ENCODE measurements at regions not wholly inside any gene's neighbourhood (a gene's known extent, or its start where the extent isn't known, plus 50 kb on each side); places are given as distances from the start of the nearest gene placed in this dataset.

DNA sequence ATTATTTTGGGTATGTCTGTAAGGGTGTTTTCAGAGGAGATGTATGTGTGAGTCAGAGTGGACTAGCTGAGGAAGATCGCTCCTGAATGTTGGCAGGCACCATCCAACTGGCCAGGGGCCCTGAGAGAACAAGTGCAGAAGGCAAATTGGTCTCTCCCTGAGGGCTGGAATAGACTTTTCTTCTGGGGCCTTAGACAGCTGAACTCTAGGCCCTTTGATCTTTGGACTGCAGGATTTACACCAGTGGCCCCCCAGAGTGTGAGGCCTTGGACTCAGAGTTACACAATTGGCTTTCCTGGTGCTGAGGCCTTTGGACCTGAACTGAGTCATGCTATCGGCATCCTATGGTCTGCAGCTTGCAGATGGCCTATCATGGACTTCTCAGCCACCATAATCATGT, 217.2 kb downstream of the REEP3 start:
- DNase-seq = no peak
- WGBS, 2 donors = 60 to 67% methylated on average over 2 of the region's 2 CpGs
- H3K4me1 ChIP-seq = no peaks in the 10 kb centered on the region
- intact Hi-C loops (cut with DNase I) = no loop called here
- H3K27me3 ChIP-seq = no peaks in the 10 kb centered on the region
- H3K36me3 ChIP-seq = no peaks in the 10 kb centered on the region
- H3K27ac ChIP-seq = no peak overlapping the region
- no peak overlapping the region for H3K4me3 ChIP-seq
- no peaks in the 10 kb centered on the region for H3K9me3 ChIP-seq
- TF ChIP-seq, protein P1, sequence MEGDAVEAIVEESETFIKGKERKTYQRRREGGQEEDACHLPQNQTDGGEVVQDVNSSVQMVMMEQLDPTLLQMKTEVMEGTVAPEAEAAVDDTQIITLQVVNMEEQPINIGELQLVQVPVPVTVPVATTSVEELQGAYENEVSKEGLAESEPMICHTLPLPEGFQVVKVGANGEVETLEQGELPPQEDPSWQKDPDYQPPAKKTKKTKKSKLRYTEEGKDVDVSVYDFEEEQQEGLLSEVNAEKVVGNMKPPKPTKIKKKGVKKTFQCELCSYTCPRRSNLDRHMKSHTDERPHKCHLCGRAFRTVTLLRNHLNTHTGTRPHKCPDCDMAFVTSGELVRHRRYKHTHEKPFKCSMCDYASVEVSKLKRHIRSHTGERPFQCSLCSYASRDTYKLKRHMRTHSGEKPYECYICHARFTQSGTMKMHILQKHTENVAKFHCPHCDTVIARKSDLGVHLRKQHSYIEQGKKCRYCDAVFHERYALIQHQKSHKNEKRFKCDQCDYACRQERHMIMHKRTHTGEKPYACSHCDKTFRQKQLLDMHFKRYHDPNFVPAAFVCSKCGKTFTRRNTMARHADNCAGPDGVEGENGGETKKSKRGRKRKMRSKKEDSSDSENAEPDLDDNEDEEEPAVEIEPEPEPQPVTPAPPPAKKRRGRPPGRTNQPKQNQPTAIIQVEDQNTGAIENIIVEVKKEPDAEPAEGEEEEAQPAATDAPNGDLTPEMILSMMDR (IDR thresholded peaks at IDR 0.05) = no peak
- TF ChIP-seq POLR2A (IDR thresholded peaks at IDR 0.05) = no peak

- 68 to 70% methylated on average over 5 of the region's 5 CpGs for WGBS, 2 donors
- H3K27me3 ChIP-seq = no peaks in the 10 kb centered on the region
- H3K9me3 ChIP-seq = no peaks in the 10 kb centered on the region
- TF ChIP-seq, protein P1 (IDR thresholded peaks at IDR 0.05) = no peak
- TF ChIP-seq POLR2A (IDR thresholded peaks at IDR 0.05) = no peak
- no peaks in the 10 kb centered on the region for H3K36me3 ChIP-seq
- no peaks in the 10 kb centered on the region for H3K4me1 ChIP-seq
- no peak overlapping the region for H3K27ac ChIP-seq
- no peak overlapping the region for H3K4me3 ChIP-seq
- intact Hi-C loops (cut with DNase I) = no loop called here
- DNase-seq = no peak
Observed at GRCh38 chr10:63744060-63744941, 223.1 kb downstream of the REEP3 start.

- no peak for DNase-seq
- Histone ChIP-seq H3K27ac (no peak overlapping the region), H3K4me1 (no peaks in the 10 kb centered on the region), H3K27me3 (no peaks in the 10 kb centered on the region), H3K4me3 (no peak overlapping the region), H3K36me3 (no peaks in the 10 kb centered on the region), H3K9me3 (no peaks in the 10 kb centered on the region)
- intact Hi-C loops (cut with DNase I) = no loop called here
- WGBS, 2 donors = 53 to 79% methylated on average over 2 of the region's 2 CpGs
- TF ChIP-seq, protein P1 (IDR thresholded peaks at IDR 0.05) = no peak
- TF ChIP-seq POLR2A (IDR thresholded peaks at IDR 0.05) = no peak
Observed at GRCh38 chr10:63749915-63750314, 228.7 kb downstream of the REEP3 start.

DNA sequence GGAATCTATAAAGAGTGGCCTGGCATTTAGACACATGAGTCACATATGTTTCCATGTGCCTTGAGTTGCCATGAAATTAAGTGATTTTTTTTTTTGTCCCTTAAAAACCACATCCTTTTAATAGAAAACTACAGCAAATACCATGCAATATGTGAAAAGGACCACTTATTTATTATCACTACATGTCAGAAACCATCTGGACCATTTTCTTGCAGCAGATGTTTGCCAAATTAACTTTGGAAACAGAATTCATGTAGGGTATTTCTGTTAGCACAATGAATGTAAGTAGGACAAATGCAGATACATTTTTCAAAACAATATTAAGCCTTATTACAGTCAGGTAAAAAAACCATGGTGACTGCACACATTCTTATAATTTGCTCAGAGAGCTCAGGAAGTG, 230.6 kb downstream of the REEP3 start:
- H3K27ac ChIP-seq = no peak overlapping the region
- no peaks in the 10 kb centered on the region for H3K9me3 ChIP-seq
- intact Hi-C loops (cut with DNase I) = no loop called here
- H3K4me1 ChIP-seq = no peaks in the 10 kb centered on the region
- no peaks in the 10 kb centered on the region for H3K27me3 ChIP-seq
- DNase-seq = no peak
- no peak for TF ChIP-seq POLR2A (IDR thresholded peaks at IDR 0.05)
- TF ChIP-seq, protein P1 (IDR thresholded peaks at IDR 0.05) = no peak
- H3K4me3 ChIP-seq = no peak overlapping the region
- H3K36me3 ChIP-seq = no peaks in the 10 kb centered on the region

DNA sequence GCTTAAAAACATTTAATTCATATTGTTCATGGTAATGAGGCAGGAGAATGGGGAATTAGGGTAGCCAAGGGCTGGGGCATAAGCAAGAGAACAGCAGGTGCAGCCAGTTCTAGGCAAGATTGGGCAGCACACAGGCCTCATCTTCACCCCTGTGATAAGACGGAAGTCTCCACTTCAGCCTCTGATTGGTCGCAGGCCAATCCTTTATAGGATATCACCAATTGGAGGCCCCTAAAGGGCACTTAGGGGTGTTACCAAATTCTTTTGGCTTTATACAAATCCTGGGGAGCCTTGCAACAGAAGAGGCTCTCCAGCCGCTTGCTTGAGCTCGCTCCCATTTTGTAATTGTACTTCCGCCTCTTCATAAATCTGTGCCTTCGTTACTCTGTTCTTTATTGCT, 231.1 kb downstream of the REEP3 start:
- intact Hi-C loops (cut with DNase I) = no loop called here
- 83 to 91% methylated on average over 6 of the region's 6 CpGs for WGBS, 2 donors
- no peaks in the 10 kb centered on the region for H3K36me3 ChIP-seq
- no peaks in the 10 kb centered on the region for H3K27me3 ChIP-seq
- no peak for DNase-seq
- H3K9me3 ChIP-seq = no peaks in the 10 kb centered on the region
- no peaks in the 10 kb centered on the region for H3K4me1 ChIP-seq
- no peak overlapping the region for H3K4me3 ChIP-seq
- no peak overlapping the region for H3K27ac ChIP-seq
- TF ChIP-seq, protein P1 (IDR thresholded peaks at IDR 0.05) = no peak
- TF ChIP-seq POLR2A (IDR thresholded peaks at IDR 0.05) = no peak

All from esophagus squamous epithelium (tissue), 5 donors.